GM10266 (cell line): ENCODE measurements at regions not wholly inside any gene's neighbourhood (a gene's known extent, or its start where the extent isn't known, plus 50 kb on each side); places are given as distances from the start of the nearest gene placed in this dataset.
"Not testable (repeated sequence)": the region's sequence is repeated elsewhere in the genome, so short reads cannot be mapped to it uniquely, and the experiment has no call there.

Source experiments
- DNase-seq: peaks from one replicate; pipeline ENCODE4 v3.0.0; 2012; ENCODE audit errors: extremely low spot score
- CTCF ChIP-seq: IDR thresholded peaks from 2 replicates; pipeline ENCODE4 v1.5.1; 2012; ENCODE audit warnings: mild to moderate bottlenecking, low read depth; ENCODE audit not compliant: control insufficient read depth, insufficient read depth; ENCODE audit errors: missing control alignments

GRCh38 chr20:22058746-22059145 lies 353.3 kb downstream of the PAX1 start:
- DNase-seq, result no peak
- no peak for TF ChIP-seq CTCF

- DNase-seq, result no peak
- TF ChIP-seq CTCF, result no peak
These were observed 350.5 kb downstream of the PAX1 start for GRCh38 chr20:22055981-22056380.

- TF ChIP-seq CTCF, result no peak
- DNase-seq, result no peak
These were observed 346.7 kb downstream of the PAX1 start for GRCh38 chr20:22052025-22052650.

- not testable (repeated sequence) for DNase-seq
These were observed 340.6 kb downstream of the PAX1 start for GRCh38 chr20:22045956-22046507.

- no peak for TF ChIP-seq CTCF
- DNase-seq, result no peak
These were observed 322.0 kb downstream of the PAX1 start for GRCh38 chr20:22027423-22027822.

- DNase-seq, result no peak
- no peak for TF ChIP-seq CTCF
These were observed 314.7 kb downstream of the PAX1 start for GRCh38 chr20:22020201-22020600.

GRCh38 chr20:22008456-22008855 lies 303.0 kb downstream of the PAX1 start:
- no peak for DNase-seq
- no peak for TF ChIP-seq CTCF

- no peak for DNase-seq
- TF ChIP-seq CTCF, result no peak
These were observed 300.8 kb downstream of the PAX1 start for GRCh38 chr20:22006306-22006705.
